ENCODE measurements at regions not wholly inside any gene's neighbourhood (a gene's known extent, or its start where the extent isn't known, plus 50 kb on each side); places are given as distances from the start of the nearest gene placed in this dataset.

DNA sequence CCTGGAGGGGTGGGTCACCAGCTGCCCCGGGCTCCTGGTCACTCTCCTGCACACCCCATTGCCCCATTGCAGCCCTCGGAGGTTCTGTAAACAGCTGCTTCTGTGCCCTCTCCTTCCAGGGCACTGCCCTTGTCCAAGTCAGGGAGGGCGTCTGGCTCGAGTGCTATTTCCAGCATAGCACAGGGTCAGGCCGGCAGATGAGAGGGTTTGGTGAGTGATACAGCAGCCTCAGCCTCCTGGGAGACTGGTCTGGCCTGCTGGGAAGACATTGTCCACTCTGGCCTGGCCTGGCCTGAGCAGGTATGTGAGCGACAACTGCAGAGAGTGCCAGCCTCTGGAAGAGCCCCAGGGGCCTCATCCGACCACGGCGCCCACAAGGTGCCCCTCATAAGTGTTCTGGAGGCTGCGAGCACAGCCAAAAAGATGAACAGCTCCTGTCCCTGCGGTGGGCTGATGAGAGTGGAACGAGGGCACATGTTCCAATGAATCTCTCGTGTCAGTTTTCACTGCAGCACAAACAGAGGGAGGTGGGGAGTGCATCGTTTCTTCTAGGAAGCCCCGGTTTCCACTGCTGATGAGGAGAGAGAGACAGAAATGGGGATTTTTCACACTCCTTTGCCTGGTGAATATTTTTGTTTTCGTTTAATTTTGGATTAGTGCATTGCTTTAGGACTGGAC lies 105.8 kb upstream of the SDK2 start:
- no peak for TF ChIP-seq POLR2A (IDR thresholded peaks at IDR 0.05; ENCODE audit: low read depth, low read length)
- TF ChIP-seq TAF1 (IDR thresholded peaks at IDR 0.05; ENCODE audit: low read depth, low read length): no peak
- no peak for TF ChIP-seq PAX5 (IDR thresholded peaks at IDR 0.05; ENCODE audit: insufficient read depth, low read length, severe bottlenecking)

All from GM12891 (cell line).